Ishikawa (cell line): ENCODE measurements at regions not wholly inside any gene's neighbourhood (a gene's known extent, or its start where the extent isn't known, plus 50 kb on each side); places are given as distances from the start of the nearest gene placed in this dataset.

ENCODE experiments used
- CEBPB ChIP-seq: IDR thresholded peaks from 2 replicates; pipeline ENCODE4 v1.6.1; 2012
- CREB1 ChIP-seq: IDR thresholded peaks from 2 replicates; pipeline ENCODE4 v1.6.1; 2012; ENCODE audit warnings: low read depth
- EGR1 ChIP-seq: IDR thresholded peaks from 2 replicates; pipeline ENCODE4 v1.6.1; 2012
- EP300 ChIP-seq: IDR thresholded peaks from 2 replicates; pipeline ENCODE4 v1.6.1; 2012; ENCODE audit warnings: borderline replicate concordance
- FOXM1 ChIP-seq: IDR thresholded peaks from 2 replicates; pipeline ENCODE4 v1.6.1; 2012; ENCODE audit warnings: low read depth, borderline replicate concordance
- NFIC ChIP-seq: IDR thresholded peaks from 2 replicates; pipeline ENCODE4 v1.6.1; 2012
- RAD21 ChIP-seq: IDR thresholded peaks from 2 replicates; pipeline ENCODE4 v1.6.1; 2012; ENCODE audit warnings: low read depth
- REST ChIP-seq: IDR thresholded peaks from 2 replicates; pipeline ENCODE4 v1.6.1; 2012; ENCODE audit warnings: low read depth, mild to moderate bottlenecking
- TAF1 ChIP-seq: IDR thresholded peaks from 2 replicates; pipeline ENCODE4 v1.6.1; 2012; ENCODE audit warnings: low read depth, mild to moderate bottlenecking
- TCF12 ChIP-seq: IDR thresholded peaks from 2 replicates; pipeline ENCODE4 v1.6.1; 2012; ENCODE audit warnings: low read depth
- TEAD4 ChIP-seq: IDR thresholded peaks from 2 replicates; pipeline ENCODE4 v1.6.1; 2012
- USF1 ChIP-seq: IDR thresholded peaks from 2 replicates; pipeline ENCODE4 v1.6.1; 2012
- YY1 ChIP-seq: IDR thresholded peaks from 2 replicates; pipeline ENCODE4 v1.6.1; 2012; ENCODE audit warnings: low read depth
- ZBTB7A ChIP-seq: IDR thresholded peaks from 2 replicates; pipeline ENCODE4 v1.6.1; 2012; ENCODE audit warnings: low read depth
- TF ChIP-seq, protein P1 (sequence below): IDR thresholded peaks from 2 replicates; pipeline ENCODE4 v1.6.1; 2012

- TF ChIP-seq FOXM1, result no peak
Measured at GRCh38 chr2:152961351-152961750, 242.9 kb downstream of the ARL6IP6 start.

DNA sequence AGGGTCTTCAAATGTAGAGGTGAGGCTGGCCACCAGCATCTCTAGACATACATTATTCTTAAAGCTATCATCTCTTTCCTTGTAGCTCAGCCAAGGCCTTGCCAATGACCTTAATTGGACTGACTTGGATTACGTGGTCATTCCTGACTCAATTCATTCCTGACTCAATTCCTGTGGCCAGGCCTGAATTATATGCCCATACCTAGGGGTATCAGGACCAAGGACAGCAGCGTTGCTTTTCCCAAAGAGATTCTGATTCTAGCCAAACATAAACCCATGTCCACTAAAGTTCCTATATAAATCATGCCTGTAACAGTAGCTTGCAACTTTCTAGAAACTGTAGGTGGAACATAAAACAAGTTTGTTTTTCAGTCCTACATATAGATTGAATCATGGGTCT lies 231.7 kb downstream of the ARL6IP6 start:
- TF ChIP-seq EGR1, result no peak
- peak; percentile 94 for TF ChIP-seq REST
- no peak for TF ChIP-seq USF1
- no peak for TF ChIP-seq NFIC

DNA sequence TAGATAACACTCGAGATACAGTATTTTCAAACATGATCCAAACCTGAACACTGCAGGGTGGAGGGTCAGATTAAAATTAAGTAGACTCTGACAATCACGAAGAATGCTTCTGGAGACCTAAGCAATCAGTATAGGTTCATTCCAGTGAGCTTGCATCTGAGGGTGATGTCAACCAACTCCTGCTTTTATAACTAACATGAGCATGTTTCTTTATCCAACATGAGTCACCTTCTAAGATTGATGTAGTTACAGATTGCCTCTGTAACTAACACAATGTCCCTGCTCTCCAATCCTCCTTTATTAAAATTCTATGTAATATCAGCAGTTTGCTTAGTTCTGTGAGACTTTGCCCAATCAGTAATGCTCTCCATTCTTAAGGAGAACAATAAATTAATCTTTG lies 225.7 kb downstream of the ARL6IP6 start:
- TF ChIP-seq USF1 (no peak), FOXM1 (no peak), ZBTB7A (no peak), YY1 (no peak), CREB1 (no peak), EP300 (no peak), TEAD4 (no peak), TAF1 (no peak), TCF12 (no peak), REST (no peak), NFIC (no peak), RAD21 (no peak), CEBPB (no peak), EGR1 (no peak)
- TF ChIP-seq, protein P1, sequence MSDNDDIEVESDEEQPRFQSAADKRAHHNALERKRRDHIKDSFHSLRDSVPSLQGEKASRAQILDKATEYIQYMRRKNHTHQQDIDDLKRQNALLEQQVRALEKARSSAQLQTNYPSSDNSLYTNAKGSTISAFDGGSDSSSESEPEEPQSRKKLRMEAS, result no peak

DNA sequence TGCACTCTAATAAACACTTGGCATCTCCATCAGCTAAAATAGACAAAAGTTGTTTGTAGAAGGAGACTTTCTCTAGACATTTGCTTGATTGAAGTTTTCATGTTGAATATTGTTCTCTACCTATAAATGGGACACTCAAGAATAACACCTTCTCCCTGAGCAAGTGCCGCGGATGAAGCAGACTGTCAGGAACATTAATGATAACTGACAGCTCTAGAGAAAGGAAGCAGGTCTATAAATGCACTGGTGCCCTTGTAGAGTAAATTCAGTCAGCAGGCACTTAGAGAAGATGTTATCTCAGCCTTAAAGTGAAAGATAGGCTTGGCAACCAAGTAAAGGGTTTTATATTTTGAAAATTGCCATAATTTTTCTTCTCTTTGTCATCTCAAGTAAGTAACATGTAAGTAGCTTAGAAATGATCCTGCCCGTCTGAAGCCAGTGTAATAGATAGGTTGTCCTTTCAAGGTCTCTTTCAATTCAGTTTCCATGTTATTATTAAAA lies 224.6 kb downstream of the ARL6IP6 start:
- TF ChIP-seq TAF1 (no peak), YY1 (no peak), ZBTB7A (no peak), CEBPB (no peak), NFIC (no peak), CREB1 (no peak), RAD21 (no peak), TCF12 (no peak), EP300 (no peak), FOXM1 (no peak), USF1 (no peak), REST (no peak), TEAD4 (no peak), EGR1 (no peak)
- TF ChIP-seq, protein P1, result no peak

DNA sequence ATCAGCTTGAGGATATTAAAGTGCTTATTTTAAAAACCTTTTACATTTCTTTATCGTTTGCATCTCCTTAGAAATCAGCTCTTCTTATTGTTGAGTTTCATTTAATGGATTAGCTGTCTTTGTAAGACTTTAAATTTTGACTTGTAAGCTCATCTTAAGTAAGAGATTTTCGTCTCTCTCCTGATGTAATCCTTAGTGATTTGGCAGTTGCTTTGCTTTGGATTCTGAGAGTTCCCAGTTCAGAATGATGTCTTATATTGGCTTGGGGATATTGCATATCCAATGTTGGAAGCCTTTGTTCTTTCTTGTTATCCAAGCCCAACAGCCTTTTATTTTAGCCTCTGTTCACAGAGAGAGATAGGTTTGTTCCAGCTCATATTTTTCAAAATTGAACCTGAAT lies 212.1 kb downstream of the ARL6IP6 start:
- TF ChIP-seq CEBPB (no peak), TCF12 (no peak), FOXM1 (no peak), ZBTB7A (no peak), YY1 (no peak), NFIC (no peak), REST (no peak), EGR1 (no peak), CREB1 (no peak), EP300 (no peak), TEAD4 (no peak), TAF1 (no peak), RAD21 (no peak), USF1 (no peak)
- TF ChIP-seq, protein P1, result no peak
